ENCODE measurements at regions not wholly inside any gene's neighbourhood (a gene's known extent, or its start where the extent isn't known, plus 50 kb on each side); places are given as distances from the start of the nearest gene placed in this dataset.

- H3K4me3 ChIP-seq (ENCODE audit: control insufficient read depth in 2 of 3, extremely low read depth in 1 of 3, insufficient read depth in 2 of 3, low read depth in 1 of 3, low read length in 3 of 3), result no peak overlapping the region
- H3K27me3 ChIP-seq (ENCODE audit: control insufficient read depth, extremely low read depth, insufficient read depth, low read length), result no peaks in the 10 kb centered on the region
- H3K36me3 ChIP-seq (ENCODE audit: control insufficient read depth in 2 of 2, extremely low read depth in 1 of 2, insufficient read depth in 2 of 2, low read length in 2 of 2), result no peaks in the 10 kb centered on the region
- no peaks in the 10 kb centered on the region for H3K79me2 ChIP-seq (ENCODE audit: control insufficient read depth, insufficient read depth, low read length)
- no peak for TF ChIP-seq CTCF (optimal IDR thresholded peaks at IDR 0.05 in 1 of 3, IDR thresholded peaks at IDR 0.05 in 1 of 3, conservative IDR thresholded peaks at IDR 0.05 in 1 of 3; ENCODE audit: extremely low read depth in 1 of 3, insufficient read depth in 2 of 3, low read length in 3 of 3)
- TF ChIP-seq EZH2 (IDR thresholded peaks at IDR 0.05; ENCODE audit: low read length), result no peak
- no peak for FAIRE-seq
- no peaks in the 10 kb centered on the region for H3K9me3 ChIP-seq (ENCODE audit: control insufficient read depth, low read depth, low read length)
- no peak overlapping the region for H2AFZ ChIP-seq (ENCODE audit: control insufficient read depth, low read length)
- dilution Hi-C loops (cut with MboI; ENCODE audit: extremely low pct_ligation_motif_present, low sequenced_read_pairs), result no loop called here
- H3K27ac ChIP-seq (ENCODE audit: control insufficient read depth, insufficient read depth, low read length), result no peak overlapping the region
- no peak overlapping the region for H3K9ac ChIP-seq (ENCODE audit: control insufficient read depth, extremely low read depth, insufficient read depth, low read length)
- no peak for DNase-seq (ENCODE audit: low read depth, low spot score)
- no peaks in the 10 kb centered on the region for H4K20me1 ChIP-seq (ENCODE audit: control insufficient read depth, extremely low read depth, insufficient read depth, low read length)
- H3K9me1 ChIP-seq (ENCODE audit: control insufficient read depth, extremely low read depth, insufficient read depth, low read length), result no peaks in the 10 kb centered on the region
- H3K4me2 ChIP-seq (ENCODE audit: control insufficient read depth, extremely low read depth, insufficient read depth, low read depth, low read length), result no peak overlapping the region
- H3K4me1 ChIP-seq (ENCODE audit: control insufficient read depth, extremely low read depth, insufficient read depth, low read length), result peaks cover 20% of the 10 kb centered on the region
Measured at GRCh38 chr2:12929758-12930157, 213.0 kb downstream of the TRIB2 start.

DNA sequence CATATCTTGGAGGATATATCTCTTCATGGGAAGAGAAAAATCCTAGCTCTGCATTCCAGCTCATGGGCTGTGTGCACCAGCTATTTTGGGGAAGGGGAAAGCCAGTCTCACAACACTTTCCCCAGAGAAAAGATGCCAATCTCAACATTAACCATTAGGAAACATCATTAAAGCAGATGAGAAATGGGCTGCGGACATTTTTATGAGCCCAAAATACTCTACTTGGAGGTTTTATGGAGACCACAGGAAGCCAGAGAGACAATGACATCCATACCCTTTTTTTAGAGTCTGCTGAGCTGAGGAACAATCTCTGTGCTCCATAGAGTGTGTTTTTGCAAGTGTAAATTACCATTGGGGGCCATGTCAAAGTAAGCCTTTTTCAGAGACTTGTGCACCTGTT lies 213.7 kb downstream of the TRIB2 start:
- no peaks in the 10 kb centered on the region for H3K9me3 ChIP-seq (ENCODE audit: control insufficient read depth, low read depth, low read length)
- peaks cover 20% of the 10 kb centered on the region for H3K4me1 ChIP-seq (ENCODE audit: control insufficient read depth, extremely low read depth, insufficient read depth, low read length)
- no peaks in the 10 kb centered on the region for H3K27me3 ChIP-seq (ENCODE audit: control insufficient read depth, extremely low read depth, insufficient read depth, low read length)
- no peaks in the 10 kb centered on the region for H4K20me1 ChIP-seq (ENCODE audit: control insufficient read depth, extremely low read depth, insufficient read depth, low read length)
- no peaks in the 10 kb centered on the region for H3K79me2 ChIP-seq (ENCODE audit: control insufficient read depth, insufficient read depth, low read length)
- FAIRE-seq (no peak), DNase-seq (ENCODE audit: low read depth, low spot score) (no peak)
- TF ChIP-seq CTCF (optimal IDR thresholded peaks at IDR 0.05 in 1 of 3, IDR thresholded peaks at IDR 0.05 in 1 of 3, conservative IDR thresholded peaks at IDR 0.05 in 1 of 3; ENCODE audit: extremely low read depth in 1 of 3, insufficient read depth in 2 of 3, low read length in 3 of 3) (no peak), EZH2 (IDR thresholded peaks at IDR 0.05; ENCODE audit: low read length) (no peak)
- no peaks in the 10 kb centered on the region for H3K36me3 ChIP-seq (ENCODE audit: control insufficient read depth in 2 of 2, extremely low read depth in 1 of 2, insufficient read depth in 2 of 2, low read length in 2 of 2)
- dilution Hi-C loops (cut with MboI; ENCODE audit: extremely low pct_ligation_motif_present, low sequenced_read_pairs), result no loop called here
- H3K27ac ChIP-seq (ENCODE audit: control insufficient read depth, insufficient read depth, low read length), result no peak overlapping the region
- H3K9me1 ChIP-seq (ENCODE audit: control insufficient read depth, extremely low read depth, insufficient read depth, low read length), result no peaks in the 10 kb centered on the region
- no peak overlapping the region for H3K9ac ChIP-seq (ENCODE audit: control insufficient read depth, extremely low read depth, insufficient read depth, low read length)
- H3K4me3 ChIP-seq (ENCODE audit: control insufficient read depth in 2 of 3, extremely low read depth in 1 of 3, insufficient read depth in 2 of 3, low read depth in 1 of 3, low read length in 3 of 3), result no peak overlapping the region
- no peak overlapping the region for H2AFZ ChIP-seq (ENCODE audit: control insufficient read depth, low read length)
- no peak overlapping the region for H3K4me2 ChIP-seq (ENCODE audit: control insufficient read depth, extremely low read depth, insufficient read depth, low read depth, low read length)
